Prostate gland (tissue), 2 donors: ENCODE measurements at regions not wholly inside any gene's neighbourhood (a gene's known extent, or its start where the extent isn't known, plus 50 kb on each side); places are given as distances from the start of the nearest gene placed in this dataset.

Source experiments
- DNase-seq: peaks from one replicate; pipeline ENCODE4 v3.0.0-alpha.2; 2019; ENCODE audit warnings: low spot score
- H3K27ac ChIP-seq, 2 donors: fragments of 200-600 bp; sonication (generic); 2 replicates each; pipeline ENCODE4 v1.5.1; 2017 to 2019
- H3K27me3 ChIP-seq: fragments of 200-600 bp; sonication (generic); replicated peaks from 2 replicates; pipeline ENCODE4 v1.5.1; 2019; ENCODE audit not compliant: insufficient read depth
- H3K36me3 ChIP-seq, 2 donors: fragments of 200-600 bp; sonication (generic); 1 replicate in 1 of 2; 2 replicates in 1 of 2; pipeline versions ENCODE4 v1.5.1 to v1.8.1; 2017 to 2019
- H3K4me1 ChIP-seq: fragments of 200-600 bp; sonication (generic); replicated peaks from 2 replicates; pipeline ENCODE4 v1.5.1; 2019
- H3K4me3 ChIP-seq, 2 donors: fragments of 200-600 bp; sonication (generic); 2 replicates each; pipeline ENCODE4 v1.5.1; 2017 to 2019
- H3K9me3 ChIP-seq: fragments of 200-600 bp; sonication (generic); 2 replicates; pipeline ENCODE4 v1.5.1; 2017
- CTCF ChIP-seq, 4 experiments: fragments of 200-600 bp in 2 of 4; fragments of 450-650 bp in 2 of 4; sonication (generic) in 2 of 4; IDR thresholded peaks; 1 replicate in 3 of 4; 2 replicates in 1 of 4; pipeline ENCODE4 v1.5.1; 2016 to 2019; ENCODE audit warnings: antibody characterized with exemption in 4 of 4, mild to moderate bottlenecking in 2 of 4, moderate library complexity in 2 of 4
- POLR2A ChIP-seq: fragments of 450-650 bp; IDR thresholded peaks from one replicate; pipeline ENCODE4 v1.6.1; 2016; ENCODE audit warnings: antibody characterized with exemption, mild to moderate bottlenecking
- POLR2AphosphoS5 ChIP-seq: sonication (generic); formaldehyde crosslinking; IDR thresholded peaks from one replicate; pipeline ENCODE4 v1.6.1; 2017; ENCODE audit warnings: antibody characterized with exemption
- WGBS: methylation state at CpG from one replicate; pipeline ENCODE4 v1.1.5; 2018; 5-methylcytosine and 5-hydroxymethylcytosine counted together
- intact Hi-C: fragments of 100-400 bp; cut with DNase I; formaldehyde crosslinking; loops from one replicate; pipeline ENCODE4 v1.14.2; 2022

DNA sequence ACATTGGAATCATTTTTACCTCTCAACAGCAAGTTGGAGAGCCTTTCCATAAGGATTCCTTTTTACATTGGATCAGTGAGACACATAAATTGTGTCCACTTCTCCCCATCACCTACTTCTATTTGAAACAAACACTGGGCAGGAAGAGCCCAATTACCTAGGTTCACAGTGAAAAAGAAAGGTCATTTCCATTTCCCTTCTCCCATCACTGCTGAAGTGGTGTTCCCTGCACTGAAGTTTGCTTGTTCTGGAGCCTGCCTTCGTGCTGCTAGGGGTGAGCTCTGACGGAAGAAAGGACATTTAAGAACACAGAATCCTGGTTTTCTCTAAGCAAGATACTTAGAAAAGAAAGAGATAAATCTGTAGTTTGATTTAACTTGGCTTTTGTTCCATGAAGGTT is 123.8 kb upstream of the ZBTB20 start:
- H3K4me3 ChIP-seq = no peak overlapping the region
- H3K9me3 ChIP-seq = no peaks in the 10 kb centered on the region
- intact Hi-C loops = no loop called here
- DNase-seq = no peak
- no peak overlapping the region for H3K27ac ChIP-seq
- TF ChIP-seq POLR2A = no peak
- TF ChIP-seq CTCF (IDR thresholded peaks at IDR 0.05) = no peak
- TF ChIP-seq POLR2AphosphoS5 = no peak
- no peaks in the 10 kb centered on the region for H3K4me1 ChIP-seq
- no peaks in the 10 kb centered on the region for H3K36me3 ChIP-seq
- WGBS = 59% methylated on average over 2 of the region's 2 CpGs
- H3K27me3 ChIP-seq = no peaks in the 10 kb centered on the region

DNA sequence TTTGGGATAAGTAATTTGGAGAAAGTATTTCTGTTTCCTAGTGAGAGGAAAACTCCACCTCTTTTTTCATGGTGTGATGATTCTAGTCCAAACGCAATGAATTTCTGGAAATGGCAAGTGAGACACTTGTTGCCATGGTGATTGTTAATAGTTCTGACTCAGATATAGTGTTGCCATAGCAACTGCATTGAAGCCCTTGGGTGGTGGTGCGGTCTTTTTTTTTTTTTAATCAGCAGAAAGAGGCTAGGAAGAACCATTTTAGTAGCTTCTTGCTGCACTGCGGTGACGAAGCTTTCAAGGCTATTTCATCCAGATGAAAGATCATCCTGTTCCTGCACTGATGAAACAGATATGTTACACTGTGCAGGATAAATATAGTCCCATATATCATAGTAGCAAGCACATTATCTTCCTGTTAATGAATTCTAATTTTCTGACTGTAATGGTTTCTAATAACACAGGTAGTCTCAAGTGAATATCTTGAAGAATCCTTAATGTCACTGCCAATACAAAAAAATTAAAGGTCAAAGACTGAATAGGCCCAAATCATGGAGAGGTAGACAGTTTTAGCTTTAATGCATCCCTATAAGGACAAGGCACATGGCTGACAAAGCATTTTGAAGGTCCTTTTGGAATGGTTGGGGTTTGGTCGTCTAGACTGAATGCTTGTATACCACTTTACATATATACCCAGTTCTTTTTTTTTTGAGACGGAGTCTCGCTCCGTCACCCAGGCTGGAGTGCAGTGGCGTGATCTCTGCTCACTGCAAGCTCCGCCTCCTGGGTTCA is 125.1 kb upstream of the ZBTB20 start:
- Histone ChIP-seq H3K36me3 (no peaks in the 10 kb centered on the region), H3K4me1 (no peaks in the 10 kb centered on the region), H3K27ac (no peak overlapping the region), H3K27me3 (no peaks in the 10 kb centered on the region), H3K9me3 (no peaks in the 10 kb centered on the region), H3K4me3 (no peak overlapping the region)
- intact Hi-C loops = no loop called here
- DNase-seq = no peak
- 76% methylated on average over 10 of the region's 10 CpGs for WGBS
- TF ChIP-seq CTCF (IDR thresholded peaks at IDR 0.05) = no peak
- no peak for TF ChIP-seq POLR2A
- TF ChIP-seq POLR2AphosphoS5 = no peak

DNA sequence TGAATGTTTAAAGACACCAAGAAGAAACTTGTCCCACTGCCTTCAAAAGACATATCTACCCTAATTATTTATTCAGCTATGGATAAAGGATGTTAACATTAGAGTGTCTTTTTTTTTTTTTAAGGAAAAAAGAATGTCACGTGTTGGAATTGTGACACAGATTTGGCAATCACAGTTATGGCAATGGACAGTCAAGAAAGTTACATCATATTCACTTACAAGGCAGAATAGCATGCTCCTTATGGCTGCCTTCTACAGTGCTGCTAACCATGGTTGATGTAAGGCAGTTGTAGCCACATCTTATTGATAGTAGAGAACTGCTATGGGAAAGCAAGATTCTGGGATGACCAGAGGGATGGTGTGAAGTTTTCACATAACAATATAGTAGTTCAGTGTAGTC is 128.8 kb upstream of the ZBTB20 start:
- Histone ChIP-seq H3K9me3 (no peaks in the 10 kb centered on the region), H3K4me1 (no peaks in the 10 kb centered on the region), H3K27ac (no peak overlapping the region), H3K4me3 (no peak overlapping the region), H3K36me3 (no peaks in the 10 kb centered on the region), H3K27me3 (no peaks in the 10 kb centered on the region)
- DNase-seq = no peak
- intact Hi-C loops = no loop called here
- no peak for TF ChIP-seq POLR2A
- WGBS = 56% methylated on average over 1 of the region's 1 CpG

DNA sequence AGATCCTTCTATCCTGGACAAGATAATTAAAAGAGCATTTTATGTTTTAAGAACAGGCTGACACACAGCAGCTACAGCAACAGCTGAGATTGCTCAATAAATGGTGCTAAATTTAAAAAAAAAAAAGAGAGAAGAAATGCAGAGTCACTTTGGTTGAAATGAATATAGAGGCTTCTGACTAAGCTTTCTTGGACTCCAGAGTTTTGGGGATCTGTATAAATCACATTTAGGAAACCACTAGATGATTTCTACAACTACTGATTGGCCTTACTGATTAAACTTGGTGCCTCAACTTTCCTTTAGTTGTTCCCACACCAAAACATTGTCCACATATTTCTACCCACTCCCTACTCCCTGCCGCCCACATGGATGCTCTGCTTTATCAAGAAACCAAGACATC is 132.9 kb upstream of the ZBTB20 start:
- H3K4me3 ChIP-seq = no peak overlapping the region
- intact Hi-C loops = no loop called here
- H3K36me3 ChIP-seq = no peaks in the 10 kb centered on the region
- no peak for DNase-seq
- no peaks in the 10 kb centered on the region for H3K27me3 ChIP-seq
- no peak for TF ChIP-seq CTCF (IDR thresholded peaks at IDR 0.05)
- TF ChIP-seq POLR2AphosphoS5 = no peak
- no peak for TF ChIP-seq POLR2A
- no peaks in the 10 kb centered on the region for H3K9me3 ChIP-seq
- H3K27ac ChIP-seq = no peak overlapping the region
- no peaks in the 10 kb centered on the region for H3K4me1 ChIP-seq
- 97% methylated on average over 1 of the region's 1 CpG for WGBS

GRCh38 chr3:115280506-115280905 is 133.4 kb upstream of the ZBTB20 start:
- intact Hi-C loops = no loop called here
- no peak for DNase-seq
- H3K27ac ChIP-seq = no peak overlapping the region
- TF ChIP-seq CTCF (IDR thresholded peaks at IDR 0.05) (no peak), POLR2AphosphoS5 (no peak), POLR2A (no peak)
- no peak overlapping the region for H3K4me3 ChIP-seq
- no peaks in the 10 kb centered on the region for H3K27me3 ChIP-seq
- H3K4me1 ChIP-seq = no peaks in the 10 kb centered on the region
- 57% methylated on average over 3 of the region's 3 CpGs for WGBS
- no peaks in the 10 kb centered on the region for H3K9me3 ChIP-seq
- H3K36me3 ChIP-seq = no peaks in the 10 kb centered on the region
